Fibroblast of pulmonary artery (primary cell): ENCODE measurements at regions not wholly inside any gene's neighbourhood (a gene's known extent, or its start where the extent isn't known, plus 50 kb on each side); places are given as distances from the start of the nearest gene placed in this dataset.
"Not testable (repeated sequence)": the region's sequence is repeated elsewhere in the genome, so short reads cannot be mapped to it uniquely, and the experiment has no call there.

ENCODE experiments used
- DNase-seq: peaks from one replicate; pipeline ENCODE4 v3.0.0-alpha.2; 2010; ENCODE audit warnings: low read depth
- H3K4me3 ChIP-seq: replicated peaks from 2 replicates; pipeline ENCODE4 v1.5.1; 2011; ENCODE audit warnings: low read depth, mild to moderate bottlenecking, control low read depth, low read length, moderate library complexity
- TF ChIP-seq, protein P1 (sequence below): IDR thresholded peaks from 2 replicates; pipeline ENCODE4 v1.5.1; 2011; ENCODE audit warnings: mild to moderate bottlenecking, control low read depth, low read length, inconsistent platforms; ENCODE audit errors: missing control alignments

- TF ChIP-seq, protein P1, sequence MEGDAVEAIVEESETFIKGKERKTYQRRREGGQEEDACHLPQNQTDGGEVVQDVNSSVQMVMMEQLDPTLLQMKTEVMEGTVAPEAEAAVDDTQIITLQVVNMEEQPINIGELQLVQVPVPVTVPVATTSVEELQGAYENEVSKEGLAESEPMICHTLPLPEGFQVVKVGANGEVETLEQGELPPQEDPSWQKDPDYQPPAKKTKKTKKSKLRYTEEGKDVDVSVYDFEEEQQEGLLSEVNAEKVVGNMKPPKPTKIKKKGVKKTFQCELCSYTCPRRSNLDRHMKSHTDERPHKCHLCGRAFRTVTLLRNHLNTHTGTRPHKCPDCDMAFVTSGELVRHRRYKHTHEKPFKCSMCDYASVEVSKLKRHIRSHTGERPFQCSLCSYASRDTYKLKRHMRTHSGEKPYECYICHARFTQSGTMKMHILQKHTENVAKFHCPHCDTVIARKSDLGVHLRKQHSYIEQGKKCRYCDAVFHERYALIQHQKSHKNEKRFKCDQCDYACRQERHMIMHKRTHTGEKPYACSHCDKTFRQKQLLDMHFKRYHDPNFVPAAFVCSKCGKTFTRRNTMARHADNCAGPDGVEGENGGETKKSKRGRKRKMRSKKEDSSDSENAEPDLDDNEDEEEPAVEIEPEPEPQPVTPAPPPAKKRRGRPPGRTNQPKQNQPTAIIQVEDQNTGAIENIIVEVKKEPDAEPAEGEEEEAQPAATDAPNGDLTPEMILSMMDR = peak; percentile 11
- peak; percentile 2 for DNase-seq
- H3K4me3 ChIP-seq = not testable (repeated sequence)
Observed at GRCh38 chr2:87239558-87240215, 218.0 kb upstream of the PLGLB1 start.

DNA sequence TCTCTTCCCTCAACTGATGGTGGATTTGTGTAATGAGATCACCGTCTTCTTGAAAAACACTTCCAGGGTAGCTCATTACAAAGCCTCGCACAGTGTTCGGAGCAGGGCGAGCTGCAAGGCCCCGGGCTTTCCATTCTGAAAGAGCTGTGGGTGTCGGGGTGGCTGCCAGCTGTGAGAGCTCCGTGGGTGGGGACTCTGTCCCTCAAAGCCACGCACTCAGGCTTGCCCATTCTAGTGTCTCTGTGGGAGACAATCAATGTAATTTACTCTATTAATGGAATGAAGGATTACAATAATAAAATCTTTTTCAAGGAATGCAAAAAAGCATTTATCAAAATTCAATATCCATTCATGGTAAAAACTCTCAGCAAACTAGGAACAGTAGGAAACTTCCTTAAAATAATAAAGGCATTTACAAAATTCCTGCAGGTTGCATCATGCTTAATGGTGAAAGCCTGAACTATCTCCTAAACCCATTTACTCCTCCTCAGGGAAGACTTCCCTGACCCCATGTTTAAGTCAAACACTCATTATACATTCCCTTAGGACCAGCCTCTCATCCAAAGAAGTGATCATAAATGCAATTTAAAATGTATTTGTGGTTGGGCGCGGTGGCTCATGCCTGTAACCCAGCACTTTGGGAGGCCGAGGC lies 224.5 kb upstream of the PLGLB1 start:
- not testable (repeated sequence) for H3K4me3 ChIP-seq, DNase-seq

DNA sequence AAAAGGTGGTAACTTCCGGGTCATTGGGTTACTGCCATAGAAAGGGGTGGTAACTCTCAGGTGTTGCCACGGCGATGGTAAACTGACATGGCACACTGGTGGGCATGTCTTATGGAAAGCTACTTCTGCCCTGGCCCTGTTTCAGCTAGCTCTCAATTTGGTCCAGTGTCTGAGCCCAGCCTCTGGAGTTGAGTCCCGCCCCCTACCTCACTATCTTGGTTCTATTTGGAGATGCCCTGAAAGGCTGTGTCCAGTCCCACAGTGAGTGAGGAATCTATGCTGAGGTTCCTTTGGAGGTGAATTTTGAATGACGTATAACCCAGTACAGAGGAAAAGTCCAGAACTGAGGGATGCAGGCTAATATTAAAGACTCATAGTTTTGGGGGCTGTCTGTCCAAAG lies 230.4 kb upstream of the PLGLB1 start:
- DNase-seq, H3K4me3 ChIP-seq: not testable (repeated sequence)

- H3K4me3 ChIP-seq, DNase-seq: not testable (repeated sequence)
Observed at GRCh38 chr2:87254562-87254961, 232.9 kb upstream of the PLGLB1 start.

DNA sequence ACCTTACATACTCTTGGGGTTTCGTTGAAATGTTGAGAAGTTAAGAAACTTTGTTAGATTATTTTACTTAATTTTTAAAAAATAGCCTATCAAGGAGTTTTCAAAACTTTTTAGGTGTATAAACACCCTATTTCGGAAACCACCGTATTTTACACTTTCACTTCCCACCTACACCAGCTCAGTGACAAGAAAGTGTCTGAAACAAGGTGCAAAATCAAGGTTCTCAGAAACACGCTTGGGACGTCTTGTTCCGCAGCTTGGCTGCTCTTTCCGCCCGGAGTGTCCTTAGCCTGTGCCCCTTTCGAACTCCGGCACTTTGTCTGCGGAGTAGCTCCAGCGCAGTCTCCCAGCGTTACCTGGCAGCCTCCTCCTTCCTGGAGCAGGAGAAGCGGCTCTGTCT lies 233.8 kb upstream of the PLGLB1 start:
- not testable (repeated sequence) for DNase-seq, H3K4me3 ChIP-seq

GRCh38 chr2:87258887-87259286 lies 237.2 kb upstream of the PLGLB1 start:
- DNase-seq, H3K4me3 ChIP-seq: not testable (repeated sequence)

- H3K4me3 ChIP-seq, DNase-seq: not testable (repeated sequence)
Observed at GRCh38 chr2:87262184-87262702, 240.6 kb upstream of the PLGLB1 start.

- not testable (repeated sequence) for DNase-seq, H3K4me3 ChIP-seq
Observed at GRCh38 chr2:87263868-87264518, 242.3 kb upstream of the PLGLB1 start.

DNA sequence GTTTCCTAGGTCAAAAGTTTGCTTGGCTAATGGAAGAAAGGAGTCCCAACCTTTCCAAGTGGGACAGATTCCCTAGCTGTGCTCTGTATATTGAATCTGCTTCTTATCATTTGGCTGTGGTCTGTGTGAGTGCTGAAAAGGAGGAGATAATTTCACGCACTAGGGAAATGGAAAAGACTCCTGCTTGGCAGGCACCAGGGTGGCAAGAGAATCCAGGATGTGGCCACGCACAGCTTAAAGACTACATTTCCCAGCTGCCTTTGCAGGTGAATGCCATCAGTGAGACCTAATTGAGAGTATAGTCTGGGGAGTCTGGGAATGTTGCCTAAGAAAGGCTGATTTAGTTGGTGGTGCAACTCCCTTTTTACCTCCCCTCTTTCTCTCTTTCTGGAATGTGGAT lies 253.5 kb upstream of the PLGLB1 start:
- H3K4me3 ChIP-seq, DNase-seq: not testable (repeated sequence)

- H3K4me3 ChIP-seq, DNase-seq: not testable (repeated sequence)
Observed at GRCh38 chr2:87275974-87276629, 254.5 kb upstream of the PLGLB1 start.

- not testable (repeated sequence) for DNase-seq
Observed at GRCh38 chr2:87276673-87277072, 255.0 kb upstream of the PLGLB1 start.

DNA sequence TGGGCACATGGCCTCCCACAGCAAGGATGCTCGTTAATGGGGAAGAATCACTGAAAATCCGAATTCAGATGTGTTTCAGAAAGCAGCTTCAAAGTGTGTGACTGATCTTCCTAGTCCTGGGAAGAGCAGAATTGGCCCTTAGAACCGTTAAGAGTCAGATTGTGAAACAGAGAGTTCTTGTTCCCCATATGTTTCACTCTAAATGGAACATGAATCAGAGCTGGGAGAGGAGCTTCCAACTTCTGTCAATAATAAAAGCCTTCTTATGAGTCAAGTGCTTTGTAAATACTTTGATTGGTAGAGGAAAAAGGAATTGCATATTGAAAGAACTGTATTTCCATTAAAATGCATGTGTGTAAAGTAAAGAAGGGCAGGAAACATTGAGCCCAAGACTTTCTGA lies 256.1 kb upstream of the PLGLB1 start:
- not testable (repeated sequence) for DNase-seq, H3K4me3 ChIP-seq

More at GRCh38 chr2:87276673-87277072, 255.0 kb upstream of the PLGLB1 start:
- not testable (repeated sequence) for H3K4me3 ChIP-seq

GRCh38 chr2:87280596-87281355 lies 259.1 kb upstream of the PLGLB1 start:
- DNase-seq, H3K4me3 ChIP-seq: not testable (repeated sequence)

- not testable (repeated sequence) for H3K4me3 ChIP-seq
Observed at GRCh38 chr2:87283735-87284470, 262.3 kb upstream of the PLGLB1 start.

DNA sequence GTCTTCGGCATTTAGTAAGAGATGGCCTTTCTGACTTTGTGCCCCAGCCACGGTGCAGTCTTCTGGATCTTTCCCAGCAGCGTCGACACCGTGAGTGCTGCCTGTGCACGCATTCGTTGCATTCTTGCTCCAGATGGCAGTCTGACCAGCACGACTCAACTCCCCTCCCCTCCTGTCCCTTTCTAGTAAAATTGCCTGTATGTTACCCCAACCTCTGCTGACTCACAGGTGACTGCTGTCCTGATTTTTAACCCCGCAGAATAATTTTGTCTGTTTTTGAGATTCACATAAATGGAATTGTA lies 262.8 kb upstream of the PLGLB1 start:
- H3K4me3 ChIP-seq, DNase-seq: not testable (repeated sequence)

More at GRCh38 chr2:87283735-87284470, 262.3 kb upstream of the PLGLB1 start:
- not testable (repeated sequence) for DNase-seq

DNA sequence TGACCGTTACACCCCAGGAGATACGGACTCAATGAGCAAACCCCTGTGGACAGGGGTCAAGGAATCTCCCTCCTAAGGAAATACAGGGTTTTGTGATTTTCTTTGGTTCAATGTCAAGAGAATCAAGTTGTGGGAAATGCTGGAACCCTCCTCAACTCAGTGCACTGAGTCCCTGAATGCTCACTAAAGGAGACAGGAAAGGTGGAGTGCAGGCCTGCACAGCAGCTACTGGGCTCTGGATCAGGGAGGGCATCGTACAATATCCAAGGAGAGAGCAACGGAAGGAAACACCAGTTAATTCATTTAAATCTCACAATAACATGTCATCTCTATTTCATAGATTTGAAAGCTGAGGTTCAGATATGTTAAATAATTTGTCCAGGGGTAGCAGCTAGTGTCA lies 263.5 kb upstream of the PLGLB1 start:
- not testable (repeated sequence) for DNase-seq, H3K4me3 ChIP-seq
